RWPE2 (cell line): ENCODE measurements at regions not wholly inside any gene's neighbourhood (a gene's known extent, or its start where the extent isn't known, plus 50 kb on each side); places are given as distances from the start of the nearest gene placed in this dataset.

Source experiments
- ATAC-seq: fragments of 200-7000 bp; cut with Tn5 transposase; 3 replicates; pipeline ENCODE4 v1.9.1; 2021; ENCODE audit warnings: low read depth
- DNase-seq: peaks from one replicate; pipeline ENCODE4 v3.0.0-alpha.2; 2020; ENCODE audit warnings: low spot score
- H3K27ac ChIP-seq: fragments of 450-650 bp; 2 replicates; pipeline ENCODE4 v1.5.1; 2017; ENCODE audit warnings: mild to moderate bottlenecking; ENCODE audit not compliant: poor library complexity, severe bottlenecking
- H3K27me3 ChIP-seq: fragments of 250-450 bp; sonication (Bioruptor Pico); 2 replicates; pipeline ENCODE4 v1.5.1; 2021; ENCODE audit warnings: mild to moderate bottlenecking, moderate library complexity; ENCODE audit not compliant: insufficient read depth, poor library complexity, severe bottlenecking
- H3K36me3 ChIP-seq: fragments of 250-450 bp; sonication (Bioruptor Pico); 2 replicates; pipeline ENCODE4 v1.5.1; 2020; ENCODE audit warnings: low read depth, mild to moderate bottlenecking, moderate library complexity
- H3K4me1 ChIP-seq: fragments of 250-450 bp; sonication (Bioruptor Pico); 2 replicates; pipeline ENCODE4 v1.5.1; 2021; ENCODE audit warnings: mild to moderate bottlenecking, moderate library complexity; ENCODE audit not compliant: insufficient read depth, poor library complexity, severe bottlenecking
- H3K4me3 ChIP-seq: fragments of 250-450 bp; sonication (Bioruptor Pico); 2 replicates; pipeline ENCODE4 v1.5.1; 2021; ENCODE audit warnings: mild to moderate bottlenecking, moderate library complexity; ENCODE audit not compliant: severe bottlenecking
- H3K9me3 ChIP-seq: fragments of 250-450 bp; sonication (Bioruptor Pico); 2 replicates; pipeline ENCODE4 v1.5.1; 2021; ENCODE audit warnings: mild to moderate bottlenecking, moderate library complexity; ENCODE audit not compliant: severe bottlenecking
- CTCF ChIP-seq: fragments of 450-650 bp; IDR thresholded peaks from one replicate; pipeline ENCODE4 v1.5.1; 2017; ENCODE audit warnings: mild to moderate bottlenecking, moderate library complexity; ENCODE audit not compliant: poor library complexity, severe bottlenecking

GRCh38 chr12:114226241-114226928 lies 179.6 kb downstream of the TBX5 start:
- no peaks in the 10 kb centered on the region for H3K36me3 ChIP-seq
- ATAC-seq (no peak), DNase-seq (no peak)
- no peak overlapping the region for H3K4me3 ChIP-seq
- no peak overlapping the region for H3K27ac ChIP-seq
- H3K9me3 ChIP-seq, result no peaks in the 10 kb centered on the region
- TF ChIP-seq CTCF, result no peak
- peaks cover 31% of the 10 kb centered on the region for H3K27me3 ChIP-seq
- H3K4me1 ChIP-seq, result no peaks in the 10 kb centered on the region

GRCh38 chr12:114221957-114222630 lies 183.8 kb downstream of the TBX5 start:
- Histone ChIP-seq H3K4me1 (no peaks in the 10 kb centered on the region), H3K9me3 (no peaks in the 10 kb centered on the region), H3K27me3 (peaks cover 31% of the 10 kb centered on the region), H3K4me3 (no peak overlapping the region), H3K27ac (no peak overlapping the region), H3K36me3 (no peaks in the 10 kb centered on the region)
- DNase-seq (no peak), ATAC-seq (no peak)
- TF ChIP-seq CTCF, result no peak

DNA sequence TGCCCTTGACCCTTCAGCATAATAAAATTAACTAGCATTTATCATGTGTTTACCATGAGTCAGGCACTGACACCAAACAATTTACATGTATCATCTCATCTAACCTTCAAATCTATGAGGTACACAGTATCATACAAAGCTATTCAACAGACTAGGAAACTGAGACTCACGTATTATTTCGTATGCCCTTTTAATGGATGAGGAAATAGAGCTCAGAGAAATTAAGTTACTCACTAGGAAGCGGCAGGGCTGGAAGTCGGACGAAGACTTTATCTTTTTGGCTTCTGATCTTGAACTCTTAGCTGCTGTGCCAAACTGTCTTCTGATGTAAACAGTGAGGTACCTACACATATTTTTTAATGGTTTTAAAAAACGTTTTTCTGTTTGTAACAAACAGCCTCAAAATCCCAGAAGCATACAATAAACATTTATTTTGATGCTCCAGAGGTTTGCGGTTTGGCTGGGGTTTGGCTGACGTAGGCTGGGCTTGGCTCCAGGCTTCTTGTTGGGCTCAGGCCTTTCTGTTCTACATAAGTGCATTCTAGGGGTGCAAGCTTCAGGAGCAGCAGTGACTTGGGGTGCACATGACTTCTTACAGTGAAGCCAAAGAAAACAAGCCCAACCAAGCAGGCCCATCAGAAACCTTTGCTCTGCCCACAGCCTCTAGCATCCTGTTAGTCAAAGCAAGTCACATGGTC lies 184.7 kb downstream of the TBX5 start:
- Histone ChIP-seq H3K9me3 (no peaks in the 10 kb centered on the region), H3K27ac (no peak overlapping the region), H3K4me1 (no peaks in the 10 kb centered on the region), H3K4me3 (no peak overlapping the region), H3K36me3 (no peaks in the 10 kb centered on the region), H3K27me3 (peaks cover 31% of the 10 kb centered on the region)
- DNase-seq (no peak), ATAC-seq (no peak)
- TF ChIP-seq CTCF, result no peak

GRCh38 chr12:114220311-114220710 lies 185.6 kb downstream of the TBX5 start:
- DNase-seq (no peak), ATAC-seq (no peak)
- Histone ChIP-seq H3K27me3 (peaks cover 24% of the 10 kb centered on the region), H3K4me1 (no peaks in the 10 kb centered on the region), H3K27ac (no peak overlapping the region), H3K36me3 (no peaks in the 10 kb centered on the region), H3K9me3 (no peaks in the 10 kb centered on the region), H3K4me3 (no peak overlapping the region)
- TF ChIP-seq CTCF, result no peak
